ENCODE measurements at regions not wholly inside any gene's neighbourhood (a gene's known extent, or its start where the extent isn't known, plus 50 kb on each side); places are given as distances from the start of the nearest gene placed in this dataset.

GRCh38 chr2:118319271-118319684 lies 231.0 kb downstream of the INSIG2 start:
- TF ChIP-seq MYC (IDR thresholded peaks at IDR 0.05; ENCODE audit: low read depth, low read length), result no peak
- H3K4me3 ChIP-seq (ENCODE audit: low read depth, low read length), result no peak overlapping the region
- DNase-seq (ENCODE audit: low read depth), result no peak

GRCh38 chr2:118315606-118316005 lies 227.3 kb downstream of the INSIG2 start:
- TF ChIP-seq CTCF (IDR thresholded peaks at IDR 0.05; ENCODE audit: low read depth, low read length) (no peak), MAX (IDR thresholded peaks at IDR 0.05; ENCODE audit: low read depth, low read length) (no peak), POLR2A (IDR thresholded peaks at IDR 0.05; ENCODE audit: extremely low read depth, insufficient read length) (no peak)
- DNase-seq (ENCODE audit: low read depth), result no peak
- H3K4me3 ChIP-seq (ENCODE audit: low read depth, low read length), result no peak overlapping the region

GRCh38 chr2:118312969-118313756 lies 224.9 kb downstream of the INSIG2 start:
- no peak for DNase-seq (ENCODE audit: low read depth)
- H3K4me3 ChIP-seq (ENCODE audit: low read depth, low read length), result no peak overlapping the region
- TF ChIP-seq POLR2A (IDR thresholded peaks at IDR 0.05; ENCODE audit: extremely low read depth, insufficient read length) (no peak), MYC (IDR thresholded peaks at IDR 0.05; ENCODE audit: low read depth, low read length) (no peak), MAX (IDR thresholded peaks at IDR 0.05; ENCODE audit: low read depth, low read length) (no peak), CTCF (IDR thresholded peaks at IDR 0.05; ENCODE audit: low read depth, low read length) (no peak)

GRCh38 chr2:118310681-118311429 lies 222.6 kb downstream of the INSIG2 start:
- H3K4me3 ChIP-seq (ENCODE audit: low read depth, low read length), result no peak overlapping the region
- DNase-seq (ENCODE audit: low read depth), result no peak
- no peak for TF ChIP-seq CTCF (IDR thresholded peaks at IDR 0.05; ENCODE audit: low read depth, low read length)
- no peak for TF ChIP-seq MYC (IDR thresholded peaks at IDR 0.05; ENCODE audit: low read depth, low read length)
- no peak for TF ChIP-seq MAX (IDR thresholded peaks at IDR 0.05; ENCODE audit: low read depth, low read length)
- TF ChIP-seq POLR2A (IDR thresholded peaks at IDR 0.05; ENCODE audit: extremely low read depth, insufficient read length), result no peak

GRCh38 chr2:118309946-118310680 lies 221.8 kb downstream of the INSIG2 start:
- no peak for DNase-seq (ENCODE audit: low read depth)
- H3K4me3 ChIP-seq (ENCODE audit: low read depth, low read length), result no peak overlapping the region
- TF ChIP-seq CTCF (IDR thresholded peaks at IDR 0.05; ENCODE audit: low read depth, low read length), result no peak
- TF ChIP-seq MYC (IDR thresholded peaks at IDR 0.05; ENCODE audit: low read depth, low read length), result no peak
- no peak for TF ChIP-seq POLR2A (IDR thresholded peaks at IDR 0.05; ENCODE audit: extremely low read depth, insufficient read length)
- no peak for TF ChIP-seq MAX (IDR thresholded peaks at IDR 0.05; ENCODE audit: low read depth, low read length)
